IMR-90 (cell line): ENCODE measurements at regions not wholly inside any gene's neighbourhood (a gene's known extent, or its start where the extent isn't known, plus 50 kb on each side); places are given as distances from the start of the nearest gene placed in this dataset.
"Not testable (repeated sequence)": the region's sequence is repeated elsewhere in the genome, so short reads cannot be mapped to it uniquely, and the experiment has no call there.

ENCODE experiments used
- ATAC-seq: fragments of 200-7000 bp; cut with Tn5 transposase; 2 replicates; pipeline ENCODE4 v1.9.1; 2020; ENCODE audit warnings: low read depth, mild to moderate bottlenecking, moderate library complexity
- BruUV-seq: library from RNA; stranded (reverse); fragments of 400-500 nt; replicated peaks from 2 replicates; lab custom pipeline; 2021; lab: Mats Ljungman, UMichigan
- CTCF ChIA-PET: fragments of 300-600 bp; formaldehyde crosslinking; extraction: SDS; loops from one replicate; lab custom pipeline; 2021; ENCODE audit warnings: antibody characterized with exemption; lab: Yijun Ruan, JAX
- POLR2A ChIA-PET: fragments of 300-600 bp; sonication (Branson Sonifier 250); formaldehyde crosslinking; loops from one replicate; lab custom pipeline; 2022; ENCODE audit warnings: antibody characterized with exemption; ENCODE audit not compliant: unreplicated experiment; lab: Charles Lee
- DNase-seq: peaks from one replicate; pipeline ENCODE4 v3.0.0; 2013
- H2AFZ ChIP-seq: replicated peaks from 2 replicates; pipeline ENCODE3; 2013; ENCODE audit warnings: low read length, mild to moderate bottlenecking; ENCODE audit not compliant: poor library complexity
- H2AK5ac ChIP-seq: 2 replicates; pipeline ENCODE4 v1.6.1; 2013; ENCODE audit warnings: low read depth, low read length, inconsistent platforms
- H2AK9ac ChIP-seq: replicated peaks from 2 replicates; pipeline ENCODE3; 2013; ENCODE audit warnings: mild to moderate bottlenecking, low read depth, low read length, moderate library complexity; ENCODE audit not compliant: poor library complexity
- H2BK120ac ChIP-seq: 2 replicates; pipeline ENCODE4 v1.6.1; 2013; ENCODE audit warnings: low read depth, low read length, inconsistent platforms
- H2BK15ac ChIP-seq: 3 replicates; pipeline ENCODE4 v1.6.1; 2013; ENCODE audit warnings: low read depth, low read length, inconsistent platforms
- H2BK20ac ChIP-seq: 2 replicates; pipeline ENCODE4 v1.6.1; 2013; ENCODE audit warnings: low read depth, mild to moderate bottlenecking, inconsistent platforms, low read length, moderate library complexity
- H2BK5ac ChIP-seq: 2 replicates; pipeline ENCODE4 v1.6.1; 2013; ENCODE audit warnings: mild to moderate bottlenecking, low read depth, low read length, inconsistent platforms; ENCODE audit not compliant: poor library complexity, severe bottlenecking
- H3K14ac ChIP-seq: replicated peaks from 2 replicates; pipeline ENCODE4 v1.6.1; 2013; ENCODE audit warnings: low read depth, low read length, inconsistent platforms
- H3K18ac ChIP-seq: 2 replicates; pipeline ENCODE4 v1.6.1; 2013; ENCODE audit warnings: low read depth, low read length, control low read depth
- H3K23ac ChIP-seq: 2 replicates; pipeline ENCODE4 v1.6.1; 2013; ENCODE audit warnings: low read depth, low read length, inconsistent platforms
- H3K27ac ChIP-seq: 2 replicates; pipeline ENCODE4 v1.5.1; 2013; ENCODE audit warnings: mild to moderate bottlenecking, control low read depth, low read length; ENCODE audit not compliant: insufficient read depth
- H3K27me3 ChIP-seq: 2 replicates; pipeline ENCODE4 v1.6.1; 2013; ENCODE audit warnings: low read length; ENCODE audit not compliant: control insufficient read depth, insufficient read depth
- H3K36me3 ChIP-seq: 2 replicates; pipeline ENCODE4 v1.6.1; 2013; ENCODE audit warnings: low read length, mixed read lengths; ENCODE audit not compliant: control insufficient read depth, insufficient read depth
- H3K4ac ChIP-seq: 2 replicates; pipeline ENCODE4 v1.6.1; 2013; ENCODE audit warnings: low read depth, low read length, inconsistent platforms
- H3K4me1 ChIP-seq: 2 replicates; pipeline ENCODE4 v1.6.1; 2013; ENCODE audit warnings: low read length, mixed read lengths; ENCODE audit not compliant: control insufficient read depth, insufficient read depth
- H3K4me2 ChIP-seq: 2 replicates; pipeline ENCODE4 v1.6.1; 2013; ENCODE audit warnings: low read depth, mild to moderate bottlenecking, control low read depth, low read length, moderate library complexity
- H3K4me3 ChIP-seq: 2 replicates; pipeline ENCODE4 v1.5.1; 2013; ENCODE audit warnings: low read depth, mild to moderate bottlenecking, control low read depth, low read length, moderate library complexity; ENCODE audit not compliant: insufficient read depth
- H3K56ac ChIP-seq: 2 replicates; pipeline ENCODE4 v1.6.1; 2013; ENCODE audit warnings: low read length, inconsistent platforms; ENCODE audit not compliant: insufficient read depth; ENCODE audit errors: extremely low read depth
- H3K79me1 ChIP-seq, 2 experiments: 2 replicates each; pipeline ENCODE4 v1.6.1; 2013; ENCODE audit warnings: low read length in 2 of 2, inconsistent platforms in 1 of 2, low read depth in 1 of 2
- H3K9ac ChIP-seq: 2 replicates; pipeline ENCODE4 v1.6.1; 2013; ENCODE audit warnings: low read depth, low read length, control low read depth
- H3K9me1 ChIP-seq: 2 replicates; pipeline ENCODE4 v1.6.1; 2013; ENCODE audit warnings: low read length, inconsistent platforms; ENCODE audit not compliant: insufficient read depth
- H3K9me3 ChIP-seq: 2 replicates; pipeline ENCODE4 v1.6.1; 2013; ENCODE audit warnings: low read length; ENCODE audit not compliant: control insufficient read depth, insufficient read depth
- H4K20me1 ChIP-seq: 2 replicates; pipeline ENCODE4 v1.6.1; 2013; ENCODE audit warnings: low read length, inconsistent platforms; ENCODE audit not compliant: insufficient read depth
- H4K5ac ChIP-seq: 2 replicates; pipeline ENCODE4 v1.6.1; 2013; ENCODE audit warnings: mild to moderate bottlenecking, low read depth, low read length, control low read depth
- H4K8ac ChIP-seq, 2 experiments: 2 replicates each; pipeline ENCODE4 v1.6.1; 2013; ENCODE audit warnings: low read depth in 2 of 2, low read length in 2 of 2, control low read depth in 1 of 2, inconsistent platforms in 1 of 2
- H4K91ac ChIP-seq: 2 replicates; pipeline ENCODE4 v1.6.1; 2013; ENCODE audit warnings: low read depth, low read length, inconsistent platforms; ENCODE audit not compliant: insufficient read depth
- CEBPB ChIP-seq: IDR thresholded peaks from 2 replicates; pipeline ENCODE4 v1.6.1; 2012; ENCODE audit warnings: low read depth, low read length, improper control_type of control experiment
- MXI1 ChIP-seq: IDR thresholded peaks from 2 replicates; pipeline ENCODE4 v1.6.1; 2012; ENCODE audit warnings: low read depth, mild to moderate bottlenecking, low read length, moderate library complexity, borderline replicate concordance
- POLR2A ChIP-seq: IDR thresholded peaks from 2 replicates; pipeline ENCODE4 v1.6.1; 2012; ENCODE audit warnings: mild to moderate bottlenecking, low read depth, low read length
- RAD21 ChIP-seq: IDR thresholded peaks from 2 replicates; pipeline ENCODE4 v1.6.1; 2012; ENCODE audit warnings: low read length, improper control_type of control experiment
- SMC3 ChIP-seq: fragments of 150-350 bp; IDR thresholded peaks from 2 replicates; pipeline ENCODE4 v1.6.1; 2016; ENCODE audit warnings: low read depth, mild to moderate bottlenecking, antibody characterized with exemption, low read length, moderate library complexity
- WGBS, 2 experiments: methylation state at CpG; one replicate each; pipeline versions ENCODE4 v1.1.5 to v1.1.7; 2013; ENCODE audit warnings: missing lambda C conversion rate in 2 of 2; ENCODE audit not compliant: insufficient read length in 1 of 2; ENCODE audit errors: extremely low coverage in 2 of 2; 5-methylcytosine and 5-hydroxymethylcytosine counted together
- dilution Hi-C: fragments of 300-500 bp; cut with HindIII; formaldehyde crosslinking; loops from one replicate; pipeline ENCODE4 v1.14.3; 2018; ENCODE audit warnings: low sequenced_read_pairs; ENCODE audit not compliant: unreplicated experiment
- in situ Hi-C: fragments of 300-500 bp; cut with MboI; formaldehyde crosslinking; loops from 3 replicates; pipeline ENCODE4 v1.14.3; 2019; ENCODE audit warnings: low sequenced_read_pairs, inconsistent platforms, mixed read lengths
- intact Hi-C: fragments of 100-400 bp; cut with micrococcal nuclease; formaldehyde crosslinking; loops from 2 replicates; pipeline ENCODE4 v1.10.0; 2022
- TF ChIP-seq, protein P1 (sequence below): fragments of 150-350 bp; IDR thresholded peaks from 2 replicates; pipeline ENCODE4 v1.6.1; 2016; ENCODE audit warnings: low read depth, mild to moderate bottlenecking, low read length, moderate library complexity, borderline replicate concordance

DNA sequence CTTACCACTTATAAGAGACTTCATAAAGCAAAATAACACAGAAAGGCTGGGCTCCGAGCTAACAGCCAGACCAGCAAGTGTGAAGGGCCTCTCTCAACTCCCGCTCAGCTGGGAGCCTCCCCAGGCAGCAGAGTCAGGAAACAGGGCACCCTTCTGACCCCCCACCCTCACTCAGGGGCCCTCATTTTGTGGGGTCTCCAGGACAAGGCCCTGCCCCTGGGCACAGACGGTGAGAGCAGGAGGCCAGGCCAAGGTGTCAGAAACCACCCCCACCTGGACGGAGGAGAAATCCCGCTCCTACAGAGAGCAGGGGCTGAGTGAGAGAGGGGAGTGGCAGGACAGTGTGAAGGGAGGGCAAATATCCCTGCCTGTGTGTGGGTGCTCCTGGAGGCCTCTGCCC is 135.8 kb upstream of the FOXD4L5 start:
- Histone ChIP-seq H3K36me3 (no peaks in the 10 kb centered on the region), H2BK120ac (no peak overlapping the region), H4K5ac (no peak overlapping the region), H3K9me3 (no peaks in the 10 kb centered on the region; the same call in 1 of the 2 replicates), H3K18ac (no peak overlapping the region), H3K79me1 (no peaks in the 10 kb centered on the region), H3K4ac (no peak overlapping the region), H3K23ac (no peak overlapping the region), H3K27ac (no peak overlapping the region), H3K4me3 (no peak overlapping the region), H4K91ac (no peak overlapping the region), H2AFZ (no peak overlapping the region), H3K14ac (no peak overlapping the region), H2BK20ac (no peak overlapping the region), H4K20me1 (no peaks in the 10 kb centered on the region), H2BK15ac (no peak overlapping the region), H2AK5ac (no peak overlapping the region), H3K9me1 (no peaks in the 10 kb centered on the region), H4K8ac (no peak overlapping the region), H3K4me2 (no peak overlapping the region), H3K56ac (no peak overlapping the region), H3K4me1 (no peaks in the 10 kb centered on the region), H3K9ac (no peak overlapping the region), H3K27me3 (no peaks in the 10 kb centered on the region), H2BK5ac (no peak overlapping the region), H2AK9ac (no peak overlapping the region)
- WGBS, 2 experiments = no CpG with 5 or more reads among the region's 5 CpGs
- DNase-seq (no peak), ATAC-seq (no peak)
- ChIA-PET POLR2A (no interaction called here), CTCF (no interaction called here)
- TF ChIP-seq CEBPB (no peak), POLR2A (no peak), MXI1 (no peak), RAD21 (no peak), SMC3 (no peak)
- TF ChIP-seq, protein P1, sequence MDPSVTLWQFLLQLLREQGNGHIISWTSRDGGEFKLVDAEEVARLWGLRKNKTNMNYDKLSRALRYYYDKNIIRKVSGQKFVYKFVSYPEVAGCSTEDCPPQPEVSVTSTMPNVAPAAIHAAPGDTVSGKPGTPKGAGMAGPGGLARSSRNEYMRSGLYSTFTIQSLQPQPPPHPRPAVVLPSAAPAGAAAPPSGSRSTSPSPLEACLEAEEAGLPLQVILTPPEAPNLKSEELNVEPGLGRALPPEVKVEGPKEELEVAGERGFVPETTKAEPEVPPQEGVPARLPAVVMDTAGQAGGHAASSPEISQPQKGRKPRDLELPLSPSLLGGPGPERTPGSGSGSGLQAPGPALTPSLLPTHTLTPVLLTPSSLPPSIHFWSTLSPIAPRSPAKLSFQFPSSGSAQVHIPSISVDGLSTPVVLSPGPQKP = no peak
- in situ Hi-C loops = no loop called here
- BruUV-seq = no TSS peak
- intact Hi-C loops = no loop called here
- dilution Hi-C loops = no loop called here

DNA sequence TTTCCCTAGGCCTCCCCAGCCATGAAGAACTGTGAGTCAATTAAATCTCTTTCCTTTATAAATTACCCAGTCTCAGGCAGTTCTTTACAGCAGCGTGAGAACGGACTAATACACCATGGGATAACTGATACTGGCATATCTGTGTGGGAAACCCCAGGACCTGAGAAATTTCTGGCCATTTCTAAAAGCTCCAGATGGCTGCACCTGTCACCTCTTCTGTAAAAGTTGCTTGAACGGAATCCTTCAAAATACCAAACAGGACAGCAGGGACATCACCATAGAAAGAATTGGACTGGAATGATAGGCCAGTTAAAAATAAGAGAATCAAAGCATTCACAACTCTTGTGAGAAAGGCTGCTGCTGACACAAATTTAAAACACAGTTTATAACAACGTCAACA is 134.0 kb upstream of the FOXD4L5 start:
- H4K8ac ChIP-seq, CTCF ChIA-PET, H3K4me2 ChIP-seq, H3K23ac ChIP-seq, intact Hi-C loops, H3K27me3 ChIP-seq, H3K9ac ChIP-seq, H2AK9ac ChIP-seq, H3K4me3 ChIP-seq, H3K4ac ChIP-seq, H2BK15ac ChIP-seq, H3K14ac ChIP-seq, H3K4me1 ChIP-seq, H3K79me1 ChIP-seq, H4K91ac ChIP-seq, POLR2A ChIA-PET, H2BK5ac ChIP-seq, ATAC-seq, H3K36me3 ChIP-seq, H3K27ac ChIP-seq, H3K9me1 ChIP-seq, in situ Hi-C loops, DNase-seq, H3K18ac ChIP-seq, H3K9me3 ChIP-seq, H2BK120ac ChIP-seq, H4K20me1 ChIP-seq, dilution Hi-C loops, H4K5ac ChIP-seq, H2BK20ac ChIP-seq, BruUV-seq, H2AK5ac ChIP-seq, H3K56ac ChIP-seq, H2AFZ ChIP-seq: not testable (repeated sequence)
- WGBS, 2 experiments = no CpG with 5 or more reads among the region's 4 CpGs
